ENCODE measurements at regions not wholly inside any gene's neighbourhood (a gene's known extent, or its start where the extent isn't known, plus 50 kb on each side); places are given as distances from the start of the nearest gene placed in this dataset.

DNA sequence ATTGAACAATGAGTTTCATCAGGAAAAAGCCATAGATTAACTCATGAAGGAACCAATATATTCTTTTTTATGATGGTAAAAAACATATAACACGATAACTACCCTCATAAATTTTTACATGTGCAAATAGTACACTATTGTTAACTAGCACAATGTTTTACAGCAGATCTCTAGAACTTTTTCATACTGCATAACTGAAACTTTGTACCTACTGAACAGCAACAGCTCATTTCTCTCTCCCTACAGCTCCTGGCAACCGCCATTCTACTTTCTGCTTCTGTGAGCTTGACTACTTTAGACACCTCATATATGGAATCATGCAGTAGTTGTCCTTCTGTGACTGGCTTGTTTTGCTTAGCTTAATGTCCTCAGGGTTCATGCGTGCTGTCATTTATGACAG, 235.4 kb downstream of the NFKBIZ start:
- TF ChIP-seq, protein P1, sequence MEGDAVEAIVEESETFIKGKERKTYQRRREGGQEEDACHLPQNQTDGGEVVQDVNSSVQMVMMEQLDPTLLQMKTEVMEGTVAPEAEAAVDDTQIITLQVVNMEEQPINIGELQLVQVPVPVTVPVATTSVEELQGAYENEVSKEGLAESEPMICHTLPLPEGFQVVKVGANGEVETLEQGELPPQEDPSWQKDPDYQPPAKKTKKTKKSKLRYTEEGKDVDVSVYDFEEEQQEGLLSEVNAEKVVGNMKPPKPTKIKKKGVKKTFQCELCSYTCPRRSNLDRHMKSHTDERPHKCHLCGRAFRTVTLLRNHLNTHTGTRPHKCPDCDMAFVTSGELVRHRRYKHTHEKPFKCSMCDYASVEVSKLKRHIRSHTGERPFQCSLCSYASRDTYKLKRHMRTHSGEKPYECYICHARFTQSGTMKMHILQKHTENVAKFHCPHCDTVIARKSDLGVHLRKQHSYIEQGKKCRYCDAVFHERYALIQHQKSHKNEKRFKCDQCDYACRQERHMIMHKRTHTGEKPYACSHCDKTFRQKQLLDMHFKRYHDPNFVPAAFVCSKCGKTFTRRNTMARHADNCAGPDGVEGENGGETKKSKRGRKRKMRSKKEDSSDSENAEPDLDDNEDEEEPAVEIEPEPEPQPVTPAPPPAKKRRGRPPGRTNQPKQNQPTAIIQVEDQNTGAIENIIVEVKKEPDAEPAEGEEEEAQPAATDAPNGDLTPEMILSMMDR (IDR thresholded peaks at IDR 0.05; ENCODE audit: low read depth, low read length, missing control alignments) = no peak
- DNase-seq (ENCODE audit: extremely low read depth, low read depth) = no peak
- H3K4me3 ChIP-seq (replicated peaks; ENCODE audit: low read depth, low read length) = no peak overlapping the region

DNA sequence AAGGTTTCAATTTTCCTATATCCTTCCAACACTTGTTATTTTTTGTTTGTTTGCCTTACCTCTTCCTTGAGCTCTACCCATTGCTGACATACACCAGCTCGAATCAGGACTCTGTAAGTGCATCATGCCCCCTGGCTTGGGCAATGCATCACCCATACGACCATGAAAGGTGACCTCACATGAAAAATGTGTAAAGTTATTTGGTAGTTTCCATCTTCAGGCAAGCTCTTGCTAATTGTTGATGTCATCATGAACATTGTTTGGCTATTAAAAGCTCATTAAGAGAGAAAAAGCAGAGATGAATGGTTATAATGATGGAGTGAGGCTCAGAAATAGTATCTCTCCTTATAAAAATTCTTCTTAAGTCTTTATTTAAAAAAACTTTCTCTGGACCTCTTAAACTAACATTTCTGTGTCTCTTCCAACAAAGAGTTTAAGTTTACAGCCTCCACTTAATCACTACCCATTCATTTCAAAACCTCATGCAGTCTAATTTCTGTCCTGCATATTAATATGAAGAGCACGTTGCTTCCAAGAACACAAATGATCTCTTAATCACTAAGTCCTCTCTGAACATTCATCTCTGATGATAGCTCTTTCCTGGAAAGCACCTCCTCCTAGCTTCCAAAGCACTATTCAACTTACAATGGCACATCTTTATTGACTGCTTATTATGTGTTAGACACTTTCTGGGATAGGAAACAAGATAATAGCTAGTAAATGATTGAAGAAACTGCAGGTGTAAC, 236.3 kb downstream of the NFKBIZ start:
- no peak for DNase-seq (ENCODE audit: extremely low read depth, low read depth)
- TF ChIP-seq, protein P1 (IDR thresholded peaks at IDR 0.05; ENCODE audit: low read depth, low read length, missing control alignments) = no peak
- no peak overlapping the region for H3K4me3 ChIP-seq (replicated peaks; ENCODE audit: low read depth, low read length)

DNA sequence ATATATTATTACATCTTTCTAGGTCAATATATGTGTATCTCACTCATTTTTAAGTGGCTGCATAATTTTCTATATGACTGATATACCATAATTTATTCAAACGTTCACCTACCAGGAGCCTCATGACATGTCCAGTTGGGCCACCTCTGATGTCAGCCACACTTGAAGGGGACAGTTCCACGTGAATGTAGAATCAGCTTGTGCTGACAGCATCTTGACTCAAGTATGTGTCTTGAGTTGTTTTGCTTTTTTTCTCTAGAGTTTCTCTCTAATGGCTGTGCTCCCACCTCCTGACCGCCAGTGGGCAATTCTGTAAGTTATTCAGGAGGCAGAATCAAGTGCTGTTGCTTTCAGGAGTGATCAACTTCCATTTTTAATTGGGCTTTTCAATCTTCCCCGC, 237.9 kb downstream of the NFKBIZ start:
- H3K4me3 ChIP-seq (replicated peaks; ENCODE audit: low read depth, low read length) = no peak overlapping the region
- DNase-seq (ENCODE audit: extremely low read depth, low read depth) = no peak
- TF ChIP-seq, protein P1 (IDR thresholded peaks at IDR 0.05; ENCODE audit: low read depth, low read length, missing control alignments) = no peak

DNA sequence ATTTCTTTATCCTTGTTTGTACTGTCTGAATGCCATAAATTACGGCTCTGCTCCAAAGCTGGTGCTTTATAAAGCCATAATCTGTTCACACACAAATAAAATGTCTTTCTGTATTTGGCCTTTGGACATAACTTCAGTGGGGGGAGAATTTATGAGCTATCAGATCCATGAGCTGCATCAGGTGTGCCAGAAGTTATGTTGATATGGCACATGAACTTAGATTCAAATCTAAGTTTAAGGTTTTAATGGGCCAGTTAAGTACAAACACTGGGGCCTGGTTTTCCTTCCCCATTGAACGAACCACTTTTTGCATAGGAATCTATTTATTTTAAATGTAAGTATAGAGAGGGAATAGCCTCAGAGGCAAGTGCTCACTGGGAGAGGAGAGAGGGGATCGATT, 239.9 kb downstream of the NFKBIZ start:
- no peak for DNase-seq (ENCODE audit: extremely low read depth, low read depth)
- H3K4me3 ChIP-seq (replicated peaks; ENCODE audit: low read depth, low read length) = no peak overlapping the region
- TF ChIP-seq, protein P1 (IDR thresholded peaks at IDR 0.05; ENCODE audit: low read depth, low read length, missing control alignments) = no peak

DNA sequence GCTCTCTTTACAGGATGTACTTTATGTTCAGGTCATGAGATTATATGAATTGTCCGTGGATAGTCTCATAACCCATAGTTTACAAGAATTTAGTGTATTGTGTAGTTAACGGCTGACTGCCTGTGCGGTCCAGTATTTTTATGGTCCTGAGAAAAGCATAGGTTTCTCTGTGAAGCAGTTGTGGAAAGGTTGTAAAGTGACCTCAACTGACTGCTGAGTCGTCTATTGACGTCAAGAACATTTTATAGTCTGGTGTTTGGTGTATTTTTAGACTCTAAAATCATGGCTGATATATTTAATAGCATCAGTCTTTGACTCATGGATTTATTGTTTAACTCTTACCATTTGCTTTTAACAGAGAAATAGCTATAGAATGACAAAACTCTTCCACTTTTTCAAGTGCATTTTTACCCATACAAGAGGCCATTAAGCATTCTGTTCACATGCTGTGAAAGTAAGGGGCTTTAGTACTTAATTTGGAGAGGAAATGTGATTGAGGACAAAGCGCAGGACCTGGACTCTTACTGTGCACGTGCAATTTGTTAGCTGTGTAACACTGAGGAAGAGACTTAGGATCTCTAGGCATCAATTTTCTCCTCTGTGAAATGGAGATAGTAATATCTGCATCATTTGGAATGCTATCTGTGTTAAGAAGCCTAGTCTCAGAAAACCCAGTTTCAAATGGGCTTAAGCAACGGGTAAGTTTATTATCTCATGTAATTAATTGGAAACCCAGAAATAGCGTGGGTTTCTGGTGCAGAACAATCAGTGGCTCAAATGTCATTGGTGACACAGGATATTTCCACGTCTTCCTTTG, 240.8 kb downstream of the NFKBIZ start:
- H3K4me3 ChIP-seq (replicated peaks; ENCODE audit: low read depth, low read length) = no peak overlapping the region
- DNase-seq (ENCODE audit: extremely low read depth, low read depth) = peak; percentile 72
- TF ChIP-seq, protein P1 (IDR thresholded peaks at IDR 0.05; ENCODE audit: low read depth, low read length, missing control alignments) = no peak

DNA sequence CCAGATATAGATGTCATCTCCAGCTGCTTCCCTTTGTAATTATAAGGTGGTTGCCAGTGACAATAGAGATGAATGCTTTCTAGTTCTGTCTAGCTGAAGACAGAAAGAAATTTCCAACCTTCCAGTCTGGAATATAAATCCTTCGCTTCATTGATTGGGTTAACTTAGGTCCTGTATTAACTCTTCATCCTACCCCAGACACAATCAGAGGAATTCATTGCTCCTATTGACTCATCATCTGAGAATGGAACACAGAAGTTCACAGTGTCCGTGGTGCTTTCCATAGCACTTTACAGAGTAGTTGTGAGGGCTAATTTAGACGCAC, 241.4 kb downstream of the NFKBIZ start:
- TF ChIP-seq, protein P1 (IDR thresholded peaks at IDR 0.05; ENCODE audit: low read depth, low read length, missing control alignments) = no peak
- peak; percentile 14 for DNase-seq (ENCODE audit: extremely low read depth, low read depth)
- H3K4me3 ChIP-seq (replicated peaks; ENCODE audit: low read depth, low read length) = no peak overlapping the region

All from HFF-Myc (cell line).